HCT116 (cell line): ENCODE measurements at regions not wholly inside any gene's neighbourhood (a gene's known extent, or its start where the extent isn't known, plus 50 kb on each side); places are given as distances from the start of the nearest gene placed in this dataset.

Experiments used
- ATAC-seq: fragments of 200-7000 bp; cut with Tn5 transposase; 2 replicates; pipeline ENCODE4 v1.9.1; 2020; ENCODE audit warnings: mild to moderate bottlenecking, moderate library complexity
- BruUV-seq: library from RNA; stranded (reverse); fragments of 400-500 nt; replicated peaks from 2 replicates; lab custom pipeline; 2021; lab: Mats Ljungman, UMichigan
- CTCF ChIA-PET: fragments of 300-600 bp; sonication (Branson Sonifier 250); formaldehyde crosslinking; loops from one replicate; lab custom pipeline; 2021; ENCODE audit warnings: antibody characterized with exemption; lab: Charles Lee
- POLR2A ChIA-PET: fragments of 300-600, 350-600 bp; sonication (Branson Sonifier 250); formaldehyde crosslinking; loops from one replicate; lab custom pipeline; 2021; ENCODE audit warnings: antibody characterized with exemption; lab: Charles Lee
- RAD21 ChIA-PET, 2 experiments: fragments of 300-600 bp; sonication (Branson Sonifier 250); formaldehyde crosslinking; loops; one replicate each; lab custom pipeline; 2023; ENCODE audit warnings: low total read pairs in 2 of 2; ENCODE audit not compliant: uncharacterized antibody in 2 of 2, unreplicated experiment in 2 of 2, low non-redundant PET in 1 of 2; lab: Charles Lee
- DNase-seq: peaks from one replicate; pipeline ENCODE4 v3.0.0-alpha.2; 2010; ENCODE audit warnings: low read depth, low spot score
- H2AFZ ChIP-seq: fragments of 200-600 bp; shearing (Covaris generic), sonication (generic); 2 replicates; pipeline ENCODE4 v1.6.1; 2017; ENCODE audit warnings: low read depth, mixed run types, mixed read lengths, antibody characterized with exemption, low read length; ENCODE audit not compliant: poor library complexity, severe bottlenecking
- H3K27ac ChIP-seq: 2 replicates; pipeline ENCODE4 v1.5.1; 2012; ENCODE audit warnings: low read depth, low read length
- H3K27me3 ChIP-seq: fragments of 200-600 bp; sonication (generic); 2 replicates; pipeline ENCODE4 v1.6.1; 2016; ENCODE audit warnings: mixed run types, low read length, mixed read lengths; ENCODE audit not compliant: insufficient read depth
- H3K36me3 ChIP-seq, 2 experiments: fragments of 200-500 bp in 1 of 2; fragments of 200-600 bp in 1 of 2; sonication (Bioruptor generic) in 1 of 2; sonication (generic) in 1 of 2; 2 replicates each; pipeline versions ENCODE4 v1.5.1 to v1.6.1; 2014 to 2016; ENCODE audit warnings: low read length in 2 of 2, inconsistent platforms in 1 of 2, mixed read lengths in 1 of 2, mixed run types in 1 of 2; ENCODE audit not compliant: insufficient read depth in 2 of 2, control insufficient read depth in 1 of 2
- H3K4me1 ChIP-seq, 2 experiments: fragments of 200-600 bp in 1 of 2; sonication (generic) in 1 of 2; 2 replicates each; pipeline versions ENCODE4 v1.5.1 to v1.6.1; 2012 to 2017; ENCODE audit warnings: low read length in 2 of 2, inconsistent platforms in 1 of 2, mild to moderate bottlenecking in 1 of 2, mixed read lengths in 1 of 2, mixed run types in 1 of 2, moderate library complexity in 1 of 2; ENCODE audit not compliant: insufficient read depth in 2 of 2, control insufficient read depth in 1 of 2
- H3K4me2 ChIP-seq: fragments of 200-600 bp; sonication (generic); 2 replicates; pipeline ENCODE4 v1.6.1; 2017; ENCODE audit warnings: mixed run types, low read length, mixed read lengths
- H3K4me3 ChIP-seq, 2 experiments: fragments of 200-600 bp in 1 of 2; sonication (generic) in 1 of 2; replicated peaks in 1 of 2; 2 replicates each; pipeline ENCODE4 v1.5.1; 2011 to 2016; ENCODE audit warnings: low read length in 2 of 2, control low read depth in 1 of 2, low read depth in 1 of 2, mild to moderate bottlenecking in 1 of 2, mixed read lengths in 1 of 2, mixed run types in 1 of 2
- H3K79me2 ChIP-seq: fragments of 200-600 bp; sonication (generic); 2 replicates; pipeline ENCODE4 v1.6.1; 2017; ENCODE audit warnings: mild to moderate bottlenecking, mixed run types, low read length, moderate library complexity, mixed read lengths; ENCODE audit not compliant: insufficient read depth
- H3K9ac ChIP-seq: fragments of 200-600 bp; sonication (generic); 2 replicates; pipeline ENCODE4 v1.6.1; 2016; ENCODE audit warnings: low read length, mixed read lengths
- H3K9me2 ChIP-seq: fragments of 200-600 bp; sonication (generic), shearing (Covaris generic); 2 replicates; pipeline ENCODE4 v1.6.1; 2017; ENCODE audit warnings: mixed run types, mild to moderate bottlenecking, moderate library complexity; ENCODE audit not compliant: insufficient read depth
- H3K9me3 ChIP-seq, 2 experiments: fragments of 200-500 bp in 1 of 2; fragments of 200-600 bp in 1 of 2; sonication (Bioruptor generic) in 1 of 2; sonication (generic) in 1 of 2; 2 replicates each; pipeline ENCODE4 v1.6.1; 2014 to 2017; ENCODE audit warnings: low read length in 2 of 2, mixed read lengths in 2 of 2, inconsistent platforms in 1 of 2, low read depth in 1 of 2, mild to moderate bottlenecking in 1 of 2, mixed run types in 1 of 2, moderate library complexity in 1 of 2; ENCODE audit not compliant: control insufficient read depth in 1 of 2, insufficient read depth in 1 of 2
- H4K20me1 ChIP-seq: fragments of 200-600 bp; sonication (generic), shearing (Covaris generic); 2 replicates; pipeline ENCODE4 v1.6.1; 2017; ENCODE audit warnings: mixed run types, mild to moderate bottlenecking, moderate library complexity; ENCODE audit not compliant: insufficient read depth
- ELF1 ChIP-seq: IDR thresholded peaks from 2 replicates; pipeline ENCODE4 v1.6.1; 2012; ENCODE audit warnings: low read depth, borderline replicate concordance
- EZH2phosphoT487 ChIP-seq: fragments of 200-600 bp; IDR thresholded peaks from 2 replicates; pipeline ENCODE4 v1.6.1; 2018; ENCODE audit warnings: antibody characterized with exemption, borderline replicate concordance
- JUND ChIP-seq: IDR thresholded peaks from 2 replicates; pipeline ENCODE4 v1.6.1; 2012
- POLR2AphosphoS5 ChIP-seq: IDR thresholded peaks from 2 replicates; pipeline ENCODE4 v1.6.1; 2011; ENCODE audit warnings: mild to moderate bottlenecking, low read depth, low read length, moderate library complexity
- RAD21 ChIP-seq: IDR thresholded peaks from 2 replicates; pipeline ENCODE4 v1.6.1; 2012; ENCODE audit warnings: low read depth, mild to moderate bottlenecking
- SIN3A ChIP-seq: IDR thresholded peaks from 2 replicates; pipeline ENCODE4 v1.6.1; 2012; ENCODE audit warnings: low read depth
- SP1 ChIP-seq: IDR thresholded peaks from 2 replicates; pipeline ENCODE4 v1.6.1; 2012; ENCODE audit warnings: low read depth
- ZNF274 ChIP-seq: fragments of 200-500 bp; sonication (Bioruptor generic); IDR thresholded peaks from 2 replicates; pipeline ENCODE4 v1.6.1; 2014; ENCODE audit warnings: mild to moderate bottlenecking, low read depth, low read length, inconsistent platforms
- intact Hi-C: fragments of 100-400 bp; cut with micrococcal nuclease; formaldehyde crosslinking; loops from 2 replicates; pipeline ENCODE4 v1.10.0; 2022
- TF ChIP-seq, protein P1 (sequence below): IDR thresholded peaks from 2 replicates; pipeline ENCODE4 v1.6.1; 2012; ENCODE audit warnings: low read depth

DNA sequence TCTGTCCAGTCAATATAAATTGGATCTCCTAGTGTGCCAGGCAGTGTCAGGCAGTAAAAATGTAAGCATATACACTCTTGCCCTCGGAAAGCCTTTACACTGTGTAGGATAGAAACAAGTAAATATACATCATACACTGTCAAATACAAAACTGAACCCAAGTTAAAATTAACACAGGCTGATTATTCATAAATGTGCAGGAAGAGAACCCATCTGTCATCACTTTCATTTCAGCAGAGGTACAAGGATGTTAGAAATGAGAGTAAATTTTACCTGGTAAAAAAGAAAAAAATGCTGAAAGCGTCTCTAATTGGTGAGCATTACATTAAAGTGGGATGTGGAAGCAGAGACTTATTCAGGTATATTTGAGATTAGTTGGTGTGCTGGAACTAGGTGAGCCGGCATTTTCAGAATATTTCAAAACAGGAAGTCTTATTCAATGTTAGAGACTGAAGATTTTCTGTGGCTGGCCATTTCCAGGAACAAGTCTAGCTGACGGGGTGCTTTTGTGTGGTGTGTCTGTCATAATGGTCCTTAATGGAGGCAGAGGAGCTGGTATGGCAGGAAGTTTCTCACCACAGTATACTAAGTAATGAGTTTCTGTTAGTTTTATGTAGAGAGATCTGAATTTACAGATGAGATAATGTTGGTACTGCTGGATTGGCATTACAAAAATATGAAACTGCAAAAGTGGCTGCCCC, 192.6 kb downstream of the CASP12 start (continued):
- TF ChIP-seq, protein P1, sequence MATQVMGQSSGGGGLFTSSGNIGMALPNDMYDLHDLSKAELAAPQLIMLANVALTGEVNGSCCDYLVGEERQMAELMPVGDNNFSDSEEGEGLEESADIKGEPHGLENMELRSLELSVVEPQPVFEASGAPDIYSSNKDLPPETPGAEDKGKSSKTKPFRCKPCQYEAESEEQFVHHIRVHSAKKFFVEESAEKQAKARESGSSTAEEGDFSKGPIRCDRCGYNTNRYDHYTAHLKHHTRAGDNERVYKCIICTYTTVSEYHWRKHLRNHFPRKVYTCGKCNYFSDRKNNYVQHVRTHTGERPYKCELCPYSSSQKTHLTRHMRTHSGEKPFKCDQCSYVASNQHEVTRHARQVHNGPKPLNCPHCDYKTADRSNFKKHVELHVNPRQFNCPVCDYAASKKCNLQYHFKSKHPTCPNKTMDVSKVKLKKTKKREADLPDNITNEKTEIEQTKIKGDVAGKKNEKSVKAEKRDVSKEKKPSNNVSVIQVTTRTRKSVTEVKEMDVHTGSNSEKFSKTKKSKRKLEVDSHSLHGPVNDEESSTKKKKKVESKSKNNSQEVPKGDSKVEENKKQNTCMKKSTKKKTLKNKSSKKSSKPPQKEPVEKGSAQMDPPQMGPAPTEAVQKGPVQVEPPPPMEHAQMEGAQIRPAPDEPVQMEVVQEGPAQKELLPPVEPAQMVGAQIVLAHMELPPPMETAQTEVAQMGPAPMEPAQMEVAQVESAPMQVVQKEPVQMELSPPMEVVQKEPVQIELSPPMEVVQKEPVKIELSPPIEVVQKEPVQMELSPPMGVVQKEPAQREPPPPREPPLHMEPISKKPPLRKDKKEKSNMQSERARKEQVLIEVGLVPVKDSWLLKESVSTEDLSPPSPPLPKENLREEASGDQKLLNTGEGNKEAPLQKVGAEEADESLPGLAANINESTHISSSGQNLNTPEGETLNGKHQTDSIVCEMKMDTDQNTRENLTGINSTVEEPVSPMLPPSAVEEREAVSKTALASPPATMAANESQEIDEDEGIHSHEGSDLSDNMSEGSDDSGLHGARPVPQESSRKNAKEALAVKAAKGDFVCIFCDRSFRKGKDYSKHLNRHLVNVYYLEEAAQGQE: no peak
- TF ChIP-seq RAD21 (no peak), JUND (no peak), EZH2phosphoT487 (no peak)

GRCh38 chr11:104704888-104705287, 193.4 kb downstream of the CASP12 start:
- DNase-seq: no peak
- H4K20me1 ChIP-seq: no peaks in the 10 kb centered on the region

More at GRCh38 chr11:104704888-104705287, 193.4 kb downstream of the CASP12 start:
- Histone ChIP-seq H3K9ac (no peak overlapping the region), H3K4me2 (no peak overlapping the region), H3K27ac (no peak overlapping the region), H3K36me3 (no peaks in the 10 kb centered on the region), H3K4me1 (no peaks in the 10 kb centered on the region), H2AFZ (no peak overlapping the region), H3K9me2 (no peaks in the 10 kb centered on the region), H3K4me3 (no peak overlapping the region), H3K79me2 (no peaks in the 10 kb centered on the region), H3K9me3 (no peaks in the 10 kb centered on the region), H3K27me3 (no peaks in the 10 kb centered on the region)
- ATAC-seq: no peak
- RAD21 ChIA-PET: no interaction called here
- TF ChIP-seq ZNF274: no peak
- TF ChIP-seq SIN3A: no peak
- no peak for TF ChIP-seq POLR2AphosphoS5
- no peak for TF ChIP-seq ELF1
- TF ChIP-seq EZH2phosphoT487: no peak
- no peak for TF ChIP-seq SP1
- TF ChIP-seq JUND: no peak
- intact Hi-C loops: no loop called here
- CTCF ChIA-PET: no interaction called here
- BruUV-seq: no TSS peak
- POLR2A ChIA-PET: no interaction called here
